Stimulated activated naive CD8-positive, alpha-beta T cell treated with anti-CD3 and anti-CD28 coated beads, Interleukin-15, Interleukin-2, amounts not matched to agents 100 ng/mL and 50 ng/mL, for 24 hours (primary cell): ENCODE measurements at regions not wholly inside any gene's neighbourhood (a gene's known extent, or its start where the extent isn't known, plus 50 kb on each side); places are given as distances from the start of the nearest gene placed in this dataset.
"Not testable (repeated sequence)": the region's sequence is repeated elsewhere in the genome, so short reads cannot be mapped to it uniquely, and the experiment has no call there.

Experiments
- H3K27ac Mint-ChIP-seq: one replicate; pipeline ENCODE4 v1.8.0; 2021; ENCODE audit warnings: mild to moderate bottlenecking, mixed read lengths
- H3K27me3 Mint-ChIP-seq: one replicate; pipeline ENCODE4 v1.8.0; 2021; ENCODE audit warnings: mixed read lengths
- H3K36me3 Mint-ChIP-seq: one replicate; pipeline ENCODE4 v1.8.0; 2021; ENCODE audit warnings: low read depth, mixed read lengths
- H3K4me1 Mint-ChIP-seq: one replicate; pipeline ENCODE4 v1.8.0; 2021; ENCODE audit warnings: low read depth, mixed read lengths
- H3K4me3 Mint-ChIP-seq: one replicate; pipeline ENCODE4 v1.8.0; 2021; ENCODE audit warnings: mild to moderate bottlenecking, mixed read lengths
- H3K9me3 Mint-ChIP-seq: one replicate; pipeline ENCODE4 v1.8.0; 2021; ENCODE audit warnings: mixed read lengths

- no peak overlapping the region for H3K4me3 Mint-ChIP-seq
These were observed 139.7 kb upstream of the TBX3 start for GRCh38 chr12:114823724-114824123.

GRCh38 chr12:114821570-114821969, 137.6 kb upstream of the TBX3 start:
- H3K27me3 Mint-ChIP-seq: no peaks in the 10 kb centered on the region
- H3K36me3 Mint-ChIP-seq: no peaks in the 10 kb centered on the region
- H3K9me3 Mint-ChIP-seq: no peaks in the 10 kb centered on the region
- no peak overlapping the region for H3K4me3 Mint-ChIP-seq
- H3K4me1 Mint-ChIP-seq: no peaks in the 10 kb centered on the region
- H3K27ac Mint-ChIP-seq: no peak overlapping the region

More at GRCh38 chr12:114823724-114824123, 139.7 kb upstream of the TBX3 start:
- Mint-ChIP-seq H3K36me3 (no peaks in the 10 kb centered on the region), H3K9me3 (no peaks in the 10 kb centered on the region), H3K27ac (no peak overlapping the region), H3K27me3 (no peaks in the 10 kb centered on the region), H3K4me1 (no peaks in the 10 kb centered on the region)

GRCh38 chr12:114820796-114821195, 136.8 kb upstream of the TBX3 start:
- no peaks in the 10 kb centered on the region for H3K36me3 Mint-ChIP-seq
- no peak overlapping the region for H3K4me3 Mint-ChIP-seq
- no peaks in the 10 kb centered on the region for H3K27me3 Mint-ChIP-seq
- no peaks in the 10 kb centered on the region for H3K9me3 Mint-ChIP-seq
- no peaks in the 10 kb centered on the region for H3K4me1 Mint-ChIP-seq
- H3K27ac Mint-ChIP-seq: no peak overlapping the region

GRCh38 chr12:114817571-114818425, 133.8 kb upstream of the TBX3 start:
- H3K4me1 Mint-ChIP-seq: no peaks in the 10 kb centered on the region
- H3K27ac Mint-ChIP-seq: no peak overlapping the region

GRCh38 chr12:114815026-114815795, 131.2 kb upstream of the TBX3 start:
- peaks cover 13% of the 10 kb centered on the region for H3K27me3 Mint-ChIP-seq
- no peak overlapping the region for H3K4me3 Mint-ChIP-seq
- H3K36me3 Mint-ChIP-seq: no peaks in the 10 kb centered on the region

More at GRCh38 chr12:114817571-114818425, 133.8 kb upstream of the TBX3 start:
- H3K4me3 Mint-ChIP-seq: no peak overlapping the region
- H3K36me3 Mint-ChIP-seq: no peaks in the 10 kb centered on the region
- H3K27me3 Mint-ChIP-seq: peaks cover 9% of the 10 kb centered on the region
- H3K9me3 Mint-ChIP-seq: no peaks in the 10 kb centered on the region

GRCh38 chr12:114812858-114813761, 129.1 kb upstream of the TBX3 start:
- Mint-ChIP-seq H3K4me1 (no peaks in the 10 kb centered on the region), H3K27ac (no peak overlapping the region), H3K36me3 (no peaks in the 10 kb centered on the region), H3K9me3 (no peaks in the 10 kb centered on the region), H3K4me3 (no peak overlapping the region), H3K27me3 (peaks cover 13% of the 10 kb centered on the region)

More at GRCh38 chr12:114815026-114815795, 131.2 kb upstream of the TBX3 start:
- Mint-ChIP-seq H3K27ac (no peak overlapping the region), H3K4me1 (no peaks in the 10 kb centered on the region), H3K9me3 (no peaks in the 10 kb centered on the region)

GRCh38 chr12:114812384-114812783, 128.4 kb upstream of the TBX3 start:
- no peak overlapping the region for H3K27ac Mint-ChIP-seq

GRCh38 chr12:114809097-114809496, 125.1 kb upstream of the TBX3 start:
- Mint-ChIP-seq H3K36me3 (no peaks in the 10 kb centered on the region), H3K4me1 (no peaks in the 10 kb centered on the region), H3K9me3 (no peaks in the 10 kb centered on the region), H3K4me3 (no peak overlapping the region), H3K27me3 (peaks cover 10% of the 10 kb centered on the region), H3K27ac (no peak overlapping the region)

More at GRCh38 chr12:114812384-114812783, 128.4 kb upstream of the TBX3 start:
- H3K27me3 Mint-ChIP-seq: peaks cover 13% of the 10 kb centered on the region
- H3K9me3 Mint-ChIP-seq: no peaks in the 10 kb centered on the region
- H3K4me3 Mint-ChIP-seq: no peak overlapping the region
- H3K36me3 Mint-ChIP-seq: no peaks in the 10 kb centered on the region
- no peaks in the 10 kb centered on the region for H3K4me1 Mint-ChIP-seq

- H3K27me3 Mint-ChIP-seq, H3K36me3 Mint-ChIP-seq, H3K27ac Mint-ChIP-seq, H3K4me3 Mint-ChIP-seq, H3K9me3 Mint-ChIP-seq, H3K4me1 Mint-ChIP-seq: not testable (repeated sequence)
These were observed 117.4 kb upstream of the TBX3 start for GRCh38 chr12:114801381-114801780.

- H3K27me3 Mint-ChIP-seq, H3K4me3 Mint-ChIP-seq, H3K9me3 Mint-ChIP-seq, H3K4me1 Mint-ChIP-seq, H3K27ac Mint-ChIP-seq, H3K36me3 Mint-ChIP-seq: not testable (repeated sequence)
These were observed 116.6 kb upstream of the TBX3 start for GRCh38 chr12:114800566-114800965.

GRCh38 chr12:114799574-114800487, 115.9 kb upstream of the TBX3 start:
- H3K36me3 Mint-ChIP-seq: no peaks in the 10 kb centered on the region
- H3K27me3 Mint-ChIP-seq: no peaks in the 10 kb centered on the region

GRCh38 chr12:114794049-114794558, 110.1 kb upstream of the TBX3 start:
- no peak overlapping the region for H3K27ac Mint-ChIP-seq
- no peak overlapping the region for H3K4me3 Mint-ChIP-seq
- H3K36me3 Mint-ChIP-seq: no peaks in the 10 kb centered on the region
- H3K4me1 Mint-ChIP-seq: no peaks in the 10 kb centered on the region
- H3K9me3 Mint-ChIP-seq: no peaks in the 10 kb centered on the region
- no peaks in the 10 kb centered on the region for H3K27me3 Mint-ChIP-seq

More at GRCh38 chr12:114799574-114800487, 115.9 kb upstream of the TBX3 start:
- H3K4me1 Mint-ChIP-seq: no peaks in the 10 kb centered on the region
- H3K4me3 Mint-ChIP-seq: no peak overlapping the region
- no peak overlapping the region for H3K27ac Mint-ChIP-seq
- H3K9me3 Mint-ChIP-seq: peaks cover 3% of the 10 kb centered on the region

- no peaks in the 10 kb centered on the region for H3K36me3 Mint-ChIP-seq
- H3K9me3 Mint-ChIP-seq: no peaks in the 10 kb centered on the region
These were observed 106.3 kb upstream of the TBX3 start for GRCh38 chr12:114790276-114790675.

More at GRCh38 chr12:114790276-114790675, 106.3 kb upstream of the TBX3 start:
- Mint-ChIP-seq H3K4me1 (no peaks in the 10 kb centered on the region), H3K27me3 (no peaks in the 10 kb centered on the region), H3K27ac (no peak overlapping the region), H3K4me3 (no peak overlapping the region)
